Activated CD8-positive, alpha-beta memory T cell treated with anti-CD3 and anti-CD28 coated beads for 48 hours (primary cell): ENCODE measurements at regions not wholly inside any gene's neighbourhood (a gene's known extent, or its start where the extent isn't known, plus 50 kb on each side); places are given as distances from the start of the nearest gene placed in this dataset.
"Not testable (repeated sequence)": the region's sequence is repeated elsewhere in the genome, so short reads cannot be mapped to it uniquely, and the experiment has no call there.

Source experiments
- DNase-seq, 3 experiments: peaks; one replicate each; pipeline ENCODE4 v3.0.0-alpha.2; 2020; ENCODE audit warnings: low read depth in 2 of 3, low spot score in 2 of 3

DNA sequence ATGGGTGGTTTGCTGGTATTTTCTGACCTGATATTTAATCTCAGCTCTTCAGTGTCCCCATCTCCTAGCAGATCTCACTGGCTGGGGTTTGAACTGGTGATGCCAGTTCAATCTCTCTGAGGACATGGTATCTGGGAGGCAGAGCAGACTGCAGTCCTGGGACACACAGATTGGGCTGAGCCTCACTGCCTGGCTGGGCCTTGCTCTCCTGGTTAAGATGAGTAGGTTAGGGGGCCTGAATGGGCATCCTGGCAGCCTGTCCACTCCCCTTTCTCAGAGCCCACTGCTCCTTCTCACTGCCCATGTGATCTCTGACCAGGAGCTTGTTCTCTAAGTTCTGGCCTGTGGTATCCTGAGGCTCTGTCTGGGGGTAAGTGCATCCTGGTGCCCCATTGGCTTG, 363.4 kb downstream of the GLRX3 start:
- DNase-seq = no peak

DNA sequence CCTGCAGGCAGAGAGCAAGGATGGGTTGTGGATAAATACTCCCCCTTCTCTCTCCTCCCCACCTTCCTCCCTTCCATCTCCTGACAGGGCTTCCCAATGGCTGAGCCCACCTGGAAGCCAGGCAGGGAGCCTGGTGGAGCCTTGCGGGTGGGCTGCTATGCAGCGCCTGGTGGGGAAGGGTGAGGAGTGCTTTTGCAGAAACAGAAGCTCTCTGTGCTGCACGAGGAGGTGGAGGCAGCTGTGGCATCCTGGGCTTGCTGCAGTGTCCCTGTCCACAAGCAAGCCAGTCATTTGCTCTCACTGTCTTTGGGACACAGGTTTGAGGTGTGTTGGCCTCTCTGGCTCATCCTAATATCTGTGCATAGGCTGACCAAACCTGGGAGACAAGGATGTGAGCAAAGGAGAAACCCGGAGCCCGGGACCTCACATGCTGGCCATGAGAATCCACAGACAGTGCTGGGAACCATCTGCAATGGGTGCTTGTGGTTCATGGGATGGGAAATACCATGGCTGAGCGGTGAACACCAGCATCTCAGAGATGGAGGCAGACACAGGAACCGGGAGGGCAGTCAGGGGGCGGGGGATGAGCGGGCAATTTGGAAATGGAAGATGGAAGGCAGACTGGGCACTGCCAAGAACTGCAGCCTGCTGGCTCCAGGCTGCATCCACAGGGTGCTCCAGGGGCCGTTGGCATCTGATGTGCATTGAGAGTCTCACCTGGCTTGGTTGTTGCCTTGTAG, 364.2 kb downstream of the GLRX3 start:
- no peak for DNase-seq

DNA sequence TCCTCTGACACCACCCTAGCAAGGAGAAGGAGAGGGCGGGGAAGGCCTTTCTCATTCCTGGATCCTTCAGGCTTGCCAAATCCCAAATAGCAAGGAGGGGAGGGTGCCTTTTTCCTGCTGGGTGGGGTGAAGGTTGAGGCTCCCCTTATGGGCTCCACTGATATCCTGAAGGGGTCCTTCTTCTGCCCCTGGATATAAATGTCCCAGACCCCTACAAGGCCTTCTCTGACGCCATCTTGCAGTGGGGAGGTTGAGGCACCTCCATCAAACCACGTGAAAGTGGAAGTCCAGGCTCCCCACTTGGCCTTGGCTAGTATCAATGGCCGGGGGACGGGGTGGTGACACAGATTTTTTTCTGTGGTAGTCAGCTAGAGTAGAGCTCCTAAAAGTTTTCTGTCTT, 371.3 kb downstream of the GLRX3 start:
- DNase-seq = no peak

DNA sequence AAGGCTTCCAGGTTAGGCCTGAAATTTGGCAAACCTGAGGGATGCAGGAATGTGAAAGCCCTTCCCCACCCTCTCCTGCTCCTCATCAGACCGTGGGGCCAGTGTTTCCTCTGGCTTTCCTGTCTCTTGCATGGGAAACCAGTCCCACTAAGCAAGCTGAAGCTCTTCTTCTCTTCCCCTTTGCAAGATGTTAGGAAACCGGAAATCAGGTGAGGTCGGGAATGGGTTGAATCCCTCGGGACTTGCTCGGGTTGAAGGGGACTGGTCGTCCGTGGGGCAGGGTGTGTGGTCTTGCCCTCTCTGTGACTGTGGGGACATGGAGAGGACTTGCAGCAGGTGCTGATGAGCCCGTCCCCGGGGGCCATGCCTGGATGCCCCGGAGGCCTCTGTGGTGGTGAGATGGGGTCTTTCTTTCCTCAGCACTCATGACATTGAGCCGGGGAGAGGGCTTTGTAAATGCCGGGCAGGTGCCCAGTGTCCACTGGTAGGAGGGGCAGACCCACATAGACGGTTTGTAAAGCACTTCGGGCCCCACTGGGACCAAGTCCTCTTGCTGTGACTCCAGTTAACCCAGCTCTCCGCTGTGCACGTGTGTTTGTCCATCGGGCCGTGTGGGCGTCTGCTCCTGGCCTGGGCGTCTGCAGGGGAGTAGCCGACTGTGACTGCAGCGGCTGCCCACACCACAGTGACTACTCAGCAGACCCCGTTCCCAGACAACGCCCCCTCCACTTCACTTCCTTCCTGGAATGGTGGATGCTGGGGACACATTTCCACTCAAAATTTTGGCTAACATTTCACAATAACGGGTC, 373.9 kb downstream of the GLRX3 start:
- no peak for DNase-seq

DNA sequence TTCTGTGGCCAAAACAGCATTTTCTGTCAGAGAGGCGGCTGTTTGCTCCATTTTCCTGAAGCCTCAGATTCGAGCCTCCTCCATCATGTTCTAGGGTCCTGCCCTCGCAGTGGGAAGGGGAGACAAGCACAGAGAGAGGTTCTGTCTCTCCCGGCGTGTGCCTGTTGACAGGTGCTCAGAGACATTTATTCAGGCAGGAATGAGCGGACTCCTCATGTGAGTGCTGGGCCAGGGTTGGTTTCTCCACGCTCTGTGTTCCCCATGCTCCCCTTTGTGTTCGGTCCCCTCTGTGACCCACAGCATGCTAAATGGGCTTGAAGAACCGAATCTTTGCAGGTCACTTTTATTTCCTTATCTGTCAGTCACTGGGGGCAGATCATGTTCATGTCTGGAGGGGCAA, 374.6 kb downstream of the GLRX3 start:
- no peak for DNase-seq

DNA sequence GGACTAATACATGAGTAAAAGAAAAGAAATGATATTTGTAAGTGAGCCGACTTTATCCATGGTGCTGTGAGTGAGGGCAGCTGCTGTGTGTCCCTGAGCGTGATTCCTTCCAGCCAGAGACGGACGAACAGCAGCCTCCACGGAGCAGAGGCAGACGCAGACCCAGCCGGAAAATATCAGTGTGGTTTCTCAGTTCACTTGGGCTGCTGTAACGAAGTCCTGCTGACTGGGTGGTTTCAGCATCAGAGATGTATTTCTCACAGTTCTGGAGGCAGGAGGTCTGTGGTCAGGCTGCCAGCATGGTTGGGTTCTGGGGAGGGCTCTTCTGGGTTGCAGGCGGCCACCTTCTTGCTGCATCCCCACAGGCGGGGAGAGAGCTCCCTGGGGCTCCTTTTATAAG, 375.6 kb downstream of the GLRX3 start:
- DNase-seq = no peak

DNA sequence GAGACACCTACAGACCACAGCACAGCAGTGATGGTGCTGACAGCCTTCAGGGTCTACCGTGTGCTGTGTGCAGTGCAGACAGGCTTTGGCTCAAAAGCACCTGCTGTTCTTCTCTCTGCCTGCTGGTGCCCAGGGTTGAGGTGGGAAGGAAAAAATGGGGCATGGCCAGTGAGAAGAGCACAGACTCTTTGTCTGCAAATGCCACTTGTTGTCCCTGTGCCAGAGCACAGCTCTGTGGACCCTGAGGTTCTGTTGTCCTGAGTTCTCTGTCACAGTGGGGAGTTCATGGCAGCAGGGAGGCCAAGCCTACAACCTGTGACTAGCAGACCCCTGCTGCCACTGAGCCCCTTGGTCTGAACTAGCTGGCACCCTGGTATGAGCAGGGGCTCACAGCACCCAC, 376.7 kb downstream of the GLRX3 start:
- no peak for DNase-seq

DNA sequence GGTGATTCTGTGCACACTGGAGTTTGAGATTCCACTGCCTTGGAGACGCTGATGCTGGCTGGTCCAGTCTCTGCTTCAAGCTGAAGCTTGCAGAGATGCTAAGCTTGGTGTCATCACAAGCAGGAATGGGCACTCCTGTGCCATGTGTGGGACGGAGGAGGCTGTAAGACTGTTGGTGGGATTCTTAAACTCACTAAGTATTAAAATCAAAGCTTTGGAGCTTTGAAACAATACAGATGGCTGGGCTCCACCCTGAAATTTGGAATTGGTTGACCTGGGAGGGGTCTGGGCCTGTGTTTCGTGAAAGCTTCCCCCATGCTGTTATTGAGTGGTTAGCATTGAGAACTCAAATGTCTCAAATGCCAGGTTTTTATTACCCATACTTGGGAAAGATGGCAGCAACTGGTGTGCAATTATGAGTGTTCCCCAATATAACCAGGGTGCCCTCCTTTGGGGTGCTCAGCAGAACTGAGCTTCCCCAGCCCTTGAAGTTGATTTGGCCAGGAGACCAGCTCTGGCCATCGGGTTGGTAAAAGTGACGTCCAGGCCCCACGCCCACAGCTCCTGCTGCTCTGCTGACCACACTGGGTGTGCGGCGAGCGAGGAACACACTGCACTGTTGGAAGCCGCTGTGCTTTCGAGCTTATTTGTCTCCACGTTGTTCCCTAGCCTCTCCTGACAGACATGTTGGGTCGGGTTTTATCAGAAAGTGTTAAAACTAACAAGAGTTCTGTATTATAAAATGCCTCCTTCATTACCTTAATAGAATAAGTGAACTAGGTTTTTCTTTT, 377.7 kb downstream of the GLRX3 start:
- no peak for DNase-seq

DNA sequence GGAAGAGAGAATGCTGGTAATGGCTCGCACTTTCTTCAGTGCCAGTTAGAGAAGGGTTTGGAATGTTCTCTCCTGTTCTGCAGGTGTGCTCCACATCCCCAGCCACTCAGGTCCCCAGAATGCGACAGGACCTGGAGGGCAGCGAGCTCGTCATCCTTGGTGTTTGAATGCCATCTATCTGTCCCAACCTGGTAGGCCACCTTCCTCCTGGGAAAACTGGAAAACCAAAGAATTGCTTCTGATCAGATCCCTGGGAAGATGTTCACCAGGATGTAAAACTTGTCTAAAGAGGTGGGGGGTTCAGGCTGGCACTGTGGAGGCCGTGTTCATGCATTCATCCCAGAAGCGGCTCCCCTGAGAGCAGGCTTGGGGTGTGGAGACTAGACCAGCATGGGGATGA, 379.5 kb downstream of the GLRX3 start:
- no peak for DNase-seq

DNA sequence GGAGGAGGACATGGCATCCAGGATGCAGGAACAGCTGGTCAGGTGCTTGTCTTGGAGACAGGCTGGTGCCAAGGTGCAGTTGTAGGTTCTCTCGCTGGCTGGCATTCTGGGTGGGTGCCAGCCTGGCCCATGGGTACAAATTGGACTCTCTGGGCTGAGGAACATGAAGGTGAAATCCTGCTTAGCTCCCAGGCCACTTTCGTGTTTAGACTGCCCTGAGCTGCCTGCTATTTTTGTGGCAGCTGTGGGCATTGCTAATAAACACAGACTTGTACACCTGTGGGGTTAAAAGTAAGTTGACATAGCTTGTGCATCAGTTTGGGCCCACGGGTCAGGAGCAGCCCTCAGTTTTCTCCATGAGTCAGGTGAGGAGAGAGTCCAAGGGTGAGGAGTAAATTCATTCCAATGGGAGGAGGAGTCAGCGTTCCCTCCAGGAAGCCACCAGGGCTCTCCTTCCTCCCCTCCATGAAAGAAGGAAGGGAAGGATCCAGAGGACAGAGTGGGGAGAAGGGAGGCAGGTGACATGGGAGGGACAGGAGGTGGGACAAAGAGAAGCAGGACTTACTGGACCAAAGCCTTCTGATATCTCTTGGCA, 380.0 kb downstream of the GLRX3 start:
- no peak for DNase-seq

DNA sequence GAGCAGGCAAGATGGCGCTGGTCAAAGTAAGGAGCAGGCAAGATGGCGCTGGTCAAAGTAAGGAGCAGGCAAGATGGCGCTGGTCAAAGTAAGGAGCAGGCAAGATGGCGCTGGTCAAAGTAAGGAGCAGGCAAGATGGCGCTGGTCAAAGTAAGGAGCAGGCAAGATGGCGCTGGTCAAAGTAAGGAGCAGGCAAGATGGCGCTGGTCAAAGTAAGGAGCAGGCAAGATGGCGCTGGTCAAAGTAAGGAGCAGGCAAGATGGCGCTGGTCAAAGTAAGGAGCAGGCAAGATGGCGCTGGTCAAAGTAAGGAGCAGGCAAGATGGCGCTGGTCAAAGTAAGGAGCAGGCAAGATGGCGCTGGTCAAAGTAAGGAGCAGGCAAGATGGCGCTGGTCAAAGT, 382.7 kb downstream of the GLRX3 start:
- not testable (repeated sequence) for DNase-seq

DNA sequence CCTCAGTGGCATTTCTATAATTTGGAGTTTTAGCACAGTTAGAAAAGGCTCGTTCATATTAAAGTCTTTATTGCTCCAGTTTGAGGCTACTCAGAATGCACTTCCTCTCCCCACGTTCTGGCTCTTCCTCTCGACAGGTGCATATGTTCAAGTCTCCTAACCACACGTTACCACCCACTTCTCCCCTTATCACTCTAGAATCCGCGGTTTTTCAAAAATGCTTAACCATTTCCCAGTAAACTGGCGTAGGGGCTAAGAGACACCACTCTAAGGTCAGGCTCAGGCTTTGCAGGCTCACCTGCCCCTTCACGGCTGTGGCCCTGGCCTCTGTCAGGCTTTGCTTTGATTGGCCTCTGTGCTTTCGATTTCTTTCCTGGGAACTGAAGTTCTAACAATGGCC, 383.6 kb downstream of the GLRX3 start:
- no peak for DNase-seq

DNA sequence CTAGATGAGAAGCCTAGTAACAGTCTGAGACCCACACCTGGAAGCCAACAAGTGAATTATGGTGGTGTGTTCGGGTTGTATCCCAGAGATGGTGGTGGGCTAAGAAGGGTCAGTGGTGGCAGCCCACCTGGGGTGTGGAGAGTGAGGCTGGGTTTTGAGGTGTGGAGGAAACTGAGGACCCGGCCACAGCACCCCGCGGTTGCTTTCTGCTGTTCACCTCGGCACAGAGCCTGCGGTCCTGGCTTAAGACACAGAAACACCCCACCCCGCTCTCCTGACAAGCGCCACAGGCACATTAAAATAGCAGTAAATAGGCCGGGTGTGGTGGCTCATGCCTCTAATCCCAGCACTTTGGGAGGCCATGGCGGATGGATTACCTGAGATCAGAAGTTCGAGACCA, 395.1 kb downstream of the GLRX3 start:
- no peak for DNase-seq

DNA sequence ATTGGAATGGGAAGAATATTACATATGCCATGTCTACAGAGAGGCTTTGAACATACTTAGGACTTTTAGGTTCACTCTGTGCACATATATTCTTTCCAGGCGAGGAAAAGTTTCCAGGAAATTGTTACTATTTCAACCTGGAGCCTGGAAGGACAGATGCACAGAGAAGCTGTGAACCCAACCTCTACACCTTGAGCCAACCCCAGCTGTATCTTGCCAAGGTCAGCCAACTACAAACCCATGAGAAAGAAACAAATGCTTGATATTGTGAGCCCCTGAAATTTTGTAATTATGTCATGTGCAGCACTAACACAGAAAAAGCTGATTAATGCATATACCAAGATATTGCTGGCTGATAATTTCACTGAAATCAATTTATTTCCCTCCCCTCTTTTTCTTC, 404.9 kb downstream of the GLRX3 start:
- DNase-seq = no peak

DNA sequence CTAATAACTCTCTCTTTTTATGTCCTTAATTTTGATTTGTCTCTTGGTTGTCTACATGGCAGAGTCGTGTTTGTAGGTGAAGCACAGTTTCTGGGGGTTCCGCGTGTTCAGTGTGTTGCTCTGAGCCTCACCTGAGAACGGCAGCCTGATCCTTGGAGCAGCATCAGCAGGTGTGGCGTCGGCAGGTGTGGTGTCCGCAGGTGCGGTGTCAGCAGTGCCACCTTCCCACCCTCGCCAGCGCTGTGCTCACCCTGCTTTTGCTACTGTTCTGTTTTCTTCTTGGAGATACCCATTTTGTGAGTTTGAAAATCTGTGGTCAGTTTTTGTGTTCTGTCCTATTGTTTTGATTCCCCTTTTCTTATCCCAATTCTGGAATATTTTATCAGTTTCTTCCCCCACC, 406.6 kb downstream of the GLRX3 start:
- no peak for DNase-seq

DNA sequence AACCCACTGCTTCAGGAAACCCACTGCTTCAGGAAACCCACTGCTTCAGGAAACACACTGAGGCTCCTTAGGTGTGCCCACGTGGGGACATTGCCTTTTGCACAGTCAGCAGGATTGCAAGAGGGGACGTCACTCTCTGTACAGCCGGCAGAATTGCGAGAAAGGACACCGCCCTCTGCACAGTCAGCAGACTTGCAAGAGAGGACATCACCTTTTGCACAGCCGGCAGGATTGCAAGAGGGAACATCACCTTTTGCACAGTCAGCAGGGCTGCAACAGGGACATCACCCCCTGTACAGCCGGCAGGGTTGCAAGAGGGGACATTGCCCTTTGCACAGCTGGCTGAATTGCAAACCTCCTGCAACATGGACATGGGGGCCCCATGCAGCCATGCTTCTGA, 407.6 kb downstream of the GLRX3 start:
- no peak for DNase-seq

DNA sequence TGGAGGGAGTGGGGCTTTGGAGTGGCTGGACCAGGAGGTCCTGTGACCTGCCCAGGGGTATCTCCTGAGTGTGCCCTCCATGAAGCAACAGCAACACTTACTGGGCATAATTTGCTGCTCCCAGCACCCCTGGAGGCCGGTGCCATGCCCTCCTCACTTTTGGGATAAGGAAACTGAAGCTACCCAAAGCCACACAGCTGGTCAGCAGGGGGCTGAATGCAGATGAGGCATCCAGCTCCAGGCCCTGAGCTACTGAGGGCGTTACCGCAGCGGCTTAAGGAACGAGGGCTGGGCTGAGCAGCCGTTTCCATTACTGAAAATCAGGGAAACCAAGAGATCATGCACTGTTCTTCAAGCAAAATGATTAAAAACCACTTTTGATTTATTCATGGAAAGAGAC, 408.9 kb downstream of the GLRX3 start:
- no peak for DNase-seq

DNA sequence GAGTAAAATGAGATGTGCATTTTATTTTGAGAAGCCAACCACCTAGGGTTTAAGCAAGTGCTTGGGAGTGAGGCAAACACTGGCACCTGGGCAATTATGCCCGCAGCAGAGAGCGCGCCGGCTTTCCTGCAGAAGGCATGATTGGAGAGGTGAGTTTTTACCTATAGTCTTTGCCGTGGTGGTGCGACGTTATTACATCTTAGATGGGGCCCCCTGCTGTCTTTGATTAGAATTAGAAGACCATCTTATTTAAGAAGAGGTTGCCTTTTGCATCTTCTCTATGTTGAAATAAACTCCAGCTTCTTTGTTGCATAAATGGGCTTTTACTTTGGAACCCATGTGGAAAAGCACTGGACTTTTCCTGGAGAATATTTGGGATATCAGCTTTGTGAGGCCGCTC, 409.5 kb downstream of the GLRX3 start:
- DNase-seq = no peak

DNA sequence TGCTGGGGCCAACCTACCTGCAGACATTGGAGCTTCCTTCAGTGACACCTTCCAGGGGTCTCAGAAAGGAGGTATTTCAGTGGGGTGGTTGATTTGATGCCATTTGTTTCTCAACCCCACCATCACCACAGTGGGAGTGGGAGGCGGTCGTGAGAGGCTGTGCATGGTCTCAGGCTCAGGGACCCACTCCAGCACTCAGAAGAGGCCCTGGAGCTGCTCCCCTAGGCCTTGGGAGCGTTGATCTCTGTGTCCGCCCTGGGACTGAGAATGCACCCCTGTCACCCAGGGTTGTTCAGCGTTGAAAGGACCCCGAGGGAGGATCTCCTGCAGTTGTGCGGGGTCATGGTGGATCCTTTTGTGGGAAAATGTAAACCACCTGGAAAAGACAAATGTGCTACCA, 410.6 kb downstream of the GLRX3 start:
- DNase-seq = no peak

DNA sequence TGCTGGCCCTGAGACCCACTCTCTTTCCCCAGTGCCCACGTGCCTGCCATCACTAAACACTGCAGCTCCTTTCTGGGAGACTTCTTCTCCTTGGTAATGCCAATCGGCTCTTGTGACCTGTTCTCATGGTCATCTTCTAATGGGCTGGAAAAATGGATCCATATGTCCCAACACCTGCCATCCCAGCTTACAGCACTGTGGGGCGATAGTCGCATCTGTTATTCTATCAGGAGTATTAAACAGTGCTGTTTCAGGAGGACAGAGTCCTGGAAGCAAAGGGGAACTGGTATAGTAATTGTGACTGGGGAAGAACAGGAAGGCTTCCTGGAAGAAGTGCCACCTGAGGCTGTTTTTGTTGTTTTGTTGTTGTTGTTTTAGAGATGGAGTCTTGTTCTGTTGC, 411.2 kb downstream of the GLRX3 start:
- DNase-seq = no peak

DNA sequence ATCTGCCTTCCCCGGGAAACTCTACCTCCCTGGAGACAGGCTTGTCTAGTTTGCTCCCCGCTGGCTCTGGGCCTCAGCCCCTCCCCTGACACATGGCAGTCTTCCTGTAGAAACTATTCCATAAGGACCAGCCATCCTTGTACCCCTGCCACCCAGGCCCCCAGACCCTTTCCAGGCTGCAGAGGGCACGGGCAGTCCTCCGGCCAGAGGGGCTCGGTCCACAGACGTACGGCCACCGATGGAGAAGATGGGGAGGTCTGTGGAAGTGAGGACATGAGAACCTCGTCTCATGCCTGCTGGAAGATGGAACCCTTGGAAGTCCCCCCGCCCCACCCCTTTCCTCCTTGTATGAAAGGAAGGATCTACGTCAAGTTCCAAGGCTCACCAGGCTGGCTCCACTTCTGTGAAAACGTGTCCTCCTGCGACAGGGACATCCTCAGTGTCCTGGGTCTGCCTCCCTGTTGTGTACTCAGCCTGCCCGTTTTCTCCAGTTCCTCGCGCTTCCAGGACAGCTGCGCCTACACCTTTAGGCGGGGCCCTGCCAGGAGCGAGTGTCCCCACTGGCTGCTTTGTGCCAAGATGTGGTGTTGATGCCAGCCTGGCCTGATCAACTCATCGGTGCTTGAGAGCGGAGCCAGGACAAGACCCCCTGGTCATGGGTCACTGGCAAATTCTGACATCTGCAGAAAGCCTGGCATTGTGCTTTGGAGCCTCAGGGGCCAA, 414.9 kb downstream of the GLRX3 start:
- DNase-seq = no peak
